MV-4-11 (cell line): ENCODE measurements at regions not wholly inside any gene's neighbourhood (a gene's known extent, or its start where the extent isn't known, plus 50 kb on each side); places are given as distances from the start of the nearest gene placed in this dataset.
"Not testable (repeated sequence)": the region's sequence is repeated elsewhere in the genome, so short reads cannot be mapped to it uniquely, and the experiment has no call there.

Experiments used
- DNase-seq: peaks from one replicate; lab custom pipeline; 2025; lab: John Stamatoyannopoulos, UW

- no peak for DNase-seq
Measured at GRCh38 chr10:57169597-57169996, 808.5 kb upstream of the ZWINT start.

- DNase-seq: no peak
Measured at GRCh38 chr10:57168611-57169240, 807.7 kb upstream of the ZWINT start.

- no peak for DNase-seq
Measured at GRCh38 chr10:57165671-57166070, 804.6 kb upstream of the ZWINT start.

- no peak for DNase-seq
Measured at GRCh38 chr10:57162231-57162630, 801.2 kb upstream of the ZWINT start.

GRCh38 chr10:57161157-57161556 is 800.1 kb upstream of the ZWINT start:
- DNase-seq: no peak

GRCh38 chr10:57145548-57145947 is 784.5 kb upstream of the ZWINT start:
- DNase-seq: no peak

GRCh38 chr10:57142925-57143576 is 782.0 kb upstream of the ZWINT start:
- DNase-seq: peak; percentile 39

GRCh38 chr10:57141708-57142107 is 780.6 kb upstream of the ZWINT start:
- DNase-seq: no peak

- DNase-seq: no peak
Measured at GRCh38 chr10:57119684-57120083, 758.6 kb upstream of the ZWINT start.

GRCh38 chr10:57113545-57113944 is 752.5 kb upstream of the ZWINT start:
- DNase-seq: no peak

- DNase-seq: no peak
Measured at GRCh38 chr10:57102236-57102635, 741.2 kb upstream of the ZWINT start.

GRCh38 chr10:57098146-57098545 is 737.1 kb upstream of the ZWINT start:
- DNase-seq: peak; percentile 17

- DNase-seq: no peak
Measured at GRCh38 chr10:57096044-57096443, 735.0 kb upstream of the ZWINT start.

GRCh38 chr10:57094965-57095364 is 733.9 kb upstream of the ZWINT start:
- no peak for DNase-seq

GRCh38 chr10:57094083-57094482 is 733.0 kb upstream of the ZWINT start:
- DNase-seq: no peak

- no peak for DNase-seq
Measured at GRCh38 chr10:57053530-57053929, 692.5 kb upstream of the ZWINT start.

- no peak for DNase-seq
Measured at GRCh38 chr10:57049096-57049495, 688.0 kb upstream of the ZWINT start.

- DNase-seq: no peak
Measured at GRCh38 chr10:57038531-57038930, 677.5 kb upstream of the ZWINT start.

GRCh38 chr10:57035310-57035709 is 674.3 kb upstream of the ZWINT start:
- no peak for DNase-seq

GRCh38 chr10:57032301-57032700 is 671.2 kb upstream of the ZWINT start:
- DNase-seq: not testable (repeated sequence)

- DNase-seq: no peak
Measured at GRCh38 chr10:57031346-57031745, 670.3 kb upstream of the ZWINT start.

- no peak for DNase-seq
Measured at GRCh38 chr10:57026307-57026706, 665.2 kb upstream of the ZWINT start.

GRCh38 chr10:57023626-57024025 is 662.6 kb upstream of the ZWINT start:
- no peak for DNase-seq

- no peak for DNase-seq
Measured at GRCh38 chr10:57018452-57018851, 657.4 kb upstream of the ZWINT start.
